PC-9 (cell line): ENCODE measurements at regions not wholly inside any gene's neighbourhood (a gene's known extent, or its start where the extent isn't known, plus 50 kb on each side); places are given as distances from the start of the nearest gene placed in this dataset.

ENCODE experiments used
- BruUV-seq: library from RNA; stranded (reverse); fragments of 400-500 nt; replicated peaks from 2 replicates; lab custom pipeline; 2021; lab: Mats Ljungman, UMichigan
- CTCF ChIA-PET: fragments of 300-600 bp; sonication (Branson Sonifier 250); formaldehyde crosslinking; loops from one replicate; lab custom pipeline; 2022; ENCODE audit warnings: antibody characterized with exemption; lab: Charles Lee
- POLR2A ChIA-PET: fragments of 300-600 bp; sonication (Branson Sonifier 250); formaldehyde crosslinking; loops from one replicate; lab custom pipeline; 2022; ENCODE audit warnings: antibody characterized with exemption; ENCODE audit not compliant: unreplicated experiment; lab: Charles Lee
- DNase-seq, 2 experiments: peaks; one replicate each; pipeline versions ENCODE4 v3.0.0 to v3.0.0-alpha.2; 2015 to 2022; ENCODE audit warnings: mixed read lengths in 1 of 2
- H2AFZ ChIP-seq: fragments of 200-600 bp; sonication (generic); 2 replicates; pipeline ENCODE4 v1.8.1; 2017; ENCODE audit warnings: antibody characterized with exemption
- H3F3A ChIP-seq: fragments of 200-600 bp; sonication (generic); 2 replicates; pipeline ENCODE4 v1.8.1; 2017; ENCODE audit warnings: antibody characterized with exemption, mild to moderate bottlenecking, low read depth; ENCODE audit not compliant: insufficient read depth
- H3K27ac ChIP-seq: fragments of 200-600 bp; sonication (generic); 2 replicates; pipeline ENCODE4 v1.6.1; 2016; ENCODE audit warnings: mixed run types
- H3K27me3 ChIP-seq: fragments of 200-600 bp; sonication (generic); 2 replicates; pipeline ENCODE4 v1.6.1; 2016; ENCODE audit warnings: low read depth, mixed run types; ENCODE audit not compliant: insufficient read depth
- H3K36me3 ChIP-seq: fragments of 200-600 bp; sonication (generic); 2 replicates; pipeline ENCODE4 v1.6.1; 2016; ENCODE audit warnings: low read depth, mixed run types
- H3K4me1 ChIP-seq: fragments of 200-600 bp; sonication (generic); replicated peaks from 2 replicates; pipeline ENCODE4 v1.6.1; 2016; ENCODE audit warnings: mixed run types; ENCODE audit not compliant: insufficient read depth
- H3K4me2 ChIP-seq: fragments of 200-600 bp; sonication (generic); 2 replicates; pipeline ENCODE4 v1.6.1; 2017; ENCODE audit warnings: mixed run types
- H3K4me3 ChIP-seq: fragments of 200-600 bp; sonication (generic); 2 replicates; pipeline ENCODE4 v1.6.1; 2016; ENCODE audit warnings: mixed run types
- H3K79me2 ChIP-seq: fragments of 200-600 bp; sonication (generic); 2 replicates; pipeline ENCODE4 v1.6.1; 2017; ENCODE audit warnings: low read depth, mixed run types
- H3K9me2 ChIP-seq: fragments of 200-600 bp; sonication (generic); 2 replicates; pipeline ENCODE4 v1.8.1; 2017; ENCODE audit warnings: mild to moderate bottlenecking; ENCODE audit not compliant: insufficient read depth
- H3K9me3 ChIP-seq: fragments of 200-600 bp; sonication (generic); 2 replicates; pipeline ENCODE4 v1.8.1; 2016; ENCODE audit warnings: low read depth; ENCODE audit not compliant: insufficient read depth
- H4K20me1 ChIP-seq: fragments of 200-600 bp; sonication (generic); 2 replicates; pipeline ENCODE4 v1.8.1; 2017; ENCODE audit not compliant: insufficient read depth
- EZH2 ChIP-seq: fragments of 200-600 bp; sonication (generic); IDR thresholded peaks from 2 replicates; pipeline ENCODE4 v1.8.0; 2017; ENCODE audit warnings: antibody characterized with exemption, low read depth
- intact Hi-C: fragments of 100-400 bp; cut with micrococcal nuclease; formaldehyde crosslinking; loops from one replicate; pipeline ENCODE4 v1.10.0; 2022; ENCODE audit not compliant: unreplicated experiment
- TF ChIP-seq, protein P1 (sequence below): fragments of 200-600 bp; sonication (generic); conservative IDR thresholded peaks from 2 replicates; pipeline ENCODE4 v1.6.1; 2017; ENCODE audit warnings: mixed run types, antibody characterized with exemption, mild to moderate bottlenecking, moderate library complexity

- no peak for TF ChIP-seq EZH2
- TF ChIP-seq, protein P1, sequence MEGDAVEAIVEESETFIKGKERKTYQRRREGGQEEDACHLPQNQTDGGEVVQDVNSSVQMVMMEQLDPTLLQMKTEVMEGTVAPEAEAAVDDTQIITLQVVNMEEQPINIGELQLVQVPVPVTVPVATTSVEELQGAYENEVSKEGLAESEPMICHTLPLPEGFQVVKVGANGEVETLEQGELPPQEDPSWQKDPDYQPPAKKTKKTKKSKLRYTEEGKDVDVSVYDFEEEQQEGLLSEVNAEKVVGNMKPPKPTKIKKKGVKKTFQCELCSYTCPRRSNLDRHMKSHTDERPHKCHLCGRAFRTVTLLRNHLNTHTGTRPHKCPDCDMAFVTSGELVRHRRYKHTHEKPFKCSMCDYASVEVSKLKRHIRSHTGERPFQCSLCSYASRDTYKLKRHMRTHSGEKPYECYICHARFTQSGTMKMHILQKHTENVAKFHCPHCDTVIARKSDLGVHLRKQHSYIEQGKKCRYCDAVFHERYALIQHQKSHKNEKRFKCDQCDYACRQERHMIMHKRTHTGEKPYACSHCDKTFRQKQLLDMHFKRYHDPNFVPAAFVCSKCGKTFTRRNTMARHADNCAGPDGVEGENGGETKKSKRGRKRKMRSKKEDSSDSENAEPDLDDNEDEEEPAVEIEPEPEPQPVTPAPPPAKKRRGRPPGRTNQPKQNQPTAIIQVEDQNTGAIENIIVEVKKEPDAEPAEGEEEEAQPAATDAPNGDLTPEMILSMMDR: no peak
- CTCF ChIA-PET: no interaction called here
- Histone ChIP-seq H3K4me1 (no peaks in the 10 kb centered on the region), H2AFZ (no peak overlapping the region), H3K27me3 (no peaks in the 10 kb centered on the region), H3F3A (no peaks in the 10 kb centered on the region), H3K9me3 (no peaks in the 10 kb centered on the region), H3K79me2 (no peaks in the 10 kb centered on the region), H3K4me3 (no peak overlapping the region), H3K27ac (no peak overlapping the region), H3K9me2 (no peaks in the 10 kb centered on the region), H3K36me3 (no peaks in the 10 kb centered on the region), H3K4me2 (no peak overlapping the region), H4K20me1 (no peaks in the 10 kb centered on the region)
- POLR2A ChIA-PET: no interaction called here
- no TSS peak for BruUV-seq
- no peak for DNase-seq
- intact Hi-C loops: no loop called here
Measured at GRCh38 chr11:25730230-25730629, 601.7 kb upstream of the ANO3 start.

GRCh38 chr11:25733777-25734176 lies 598.2 kb upstream of the ANO3 start:
- Histone ChIP-seq H3K9me3 (no peaks in the 10 kb centered on the region), H3K27me3 (no peaks in the 10 kb centered on the region), H3F3A (no peaks in the 10 kb centered on the region), H4K20me1 (no peaks in the 10 kb centered on the region), H3K36me3 (no peaks in the 10 kb centered on the region), H3K4me2 (no peak overlapping the region), H2AFZ (no peak overlapping the region), H3K27ac (no peak overlapping the region), H3K4me3 (no peak overlapping the region), H3K9me2 (no peaks in the 10 kb centered on the region), H3K4me1 (no peaks in the 10 kb centered on the region), H3K79me2 (no peaks in the 10 kb centered on the region)
- POLR2A ChIA-PET: no interaction called here
- no peak for TF ChIP-seq EZH2
- TF ChIP-seq, protein P1: 0 out of 2 replicates have a peak, but pooled peaks have one; percentile 26
- intact Hi-C loops: no loop called here
- DNase-seq: no peak
- CTCF ChIA-PET: interaction anchor here (0.6 kb wide), 1 partner anchor 247 kb away, joined by 7 read pairs; no protein-coding TSS in a partner anchor
- no TSS peak for BruUV-seq

DNA sequence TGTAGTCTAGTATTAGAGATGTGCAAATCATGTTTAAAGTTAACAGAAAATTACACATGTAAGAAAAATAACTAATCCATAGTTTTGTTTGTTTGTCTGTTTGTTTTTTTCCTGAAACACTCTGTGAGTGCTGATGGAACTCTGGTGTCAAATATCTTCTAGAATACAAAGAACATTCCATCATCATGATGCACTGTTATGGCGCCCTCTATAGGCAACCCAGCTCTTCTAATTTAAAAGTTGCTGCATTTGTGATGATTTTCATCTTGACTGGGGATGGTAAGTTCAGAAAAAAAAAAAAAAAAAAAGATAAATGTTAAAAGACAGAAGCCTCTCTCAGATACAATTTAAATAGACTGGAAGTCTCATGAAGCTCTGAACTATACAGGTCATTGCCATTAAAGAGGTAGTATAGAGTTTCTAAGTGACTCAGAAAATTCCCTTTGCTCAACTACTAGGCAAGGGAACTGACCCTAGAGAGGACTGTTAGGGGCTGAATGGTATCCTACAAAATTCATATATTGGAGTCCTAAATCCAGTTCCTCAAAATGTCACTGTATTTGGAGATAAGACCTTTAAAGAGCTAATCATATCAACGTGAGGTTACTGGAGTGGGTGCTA lies 597.2 kb upstream of the ANO3 start:
- no TSS peak for BruUV-seq
- Histone ChIP-seq H3K9me2 (no peaks in the 10 kb centered on the region), H3K4me1 (no peaks in the 10 kb centered on the region), H3K4me3 (no peak overlapping the region), H3K36me3 (no peaks in the 10 kb centered on the region), H2AFZ (no peak overlapping the region), H4K20me1 (no peaks in the 10 kb centered on the region), H3K9me3 (no peaks in the 10 kb centered on the region), H3K27me3 (no peaks in the 10 kb centered on the region), H3K27ac (no peak overlapping the region), H3F3A (no peaks in the 10 kb centered on the region), H3K79me2 (no peaks in the 10 kb centered on the region), H3K4me2 (no peak overlapping the region)
- intact Hi-C loops: no loop called here
- ChIA-PET POLR2A (no interaction called here), CTCF (interaction anchor here (0.6 to 0.7 kb wide), 2 partner anchors 497 to 535 kb away, joined by 7 read pairs; no protein-coding TSS in a partner anchor)
- no peak for DNase-seq
- TF ChIP-seq, protein P1: peak; percentile 34; the same call in 1 of the 2 replicates
- no peak for TF ChIP-seq EZH2
